Inflammatory macrophage (primary cell): ENCODE measurements at regions not wholly inside any gene's neighbourhood (a gene's known extent, or its start where the extent isn't known, plus 50 kb on each side); places are given as distances from the start of the nearest gene placed in this dataset.
A peak's percentile ranks its signal among the peaks of the same experiment; 100 is the strongest.

Experiments used
- DNase-seq, 2 donors: peaks; one replicate each; pipeline ENCODE4 v3.0.0-alpha.2; 2020 to 2022

DNA sequence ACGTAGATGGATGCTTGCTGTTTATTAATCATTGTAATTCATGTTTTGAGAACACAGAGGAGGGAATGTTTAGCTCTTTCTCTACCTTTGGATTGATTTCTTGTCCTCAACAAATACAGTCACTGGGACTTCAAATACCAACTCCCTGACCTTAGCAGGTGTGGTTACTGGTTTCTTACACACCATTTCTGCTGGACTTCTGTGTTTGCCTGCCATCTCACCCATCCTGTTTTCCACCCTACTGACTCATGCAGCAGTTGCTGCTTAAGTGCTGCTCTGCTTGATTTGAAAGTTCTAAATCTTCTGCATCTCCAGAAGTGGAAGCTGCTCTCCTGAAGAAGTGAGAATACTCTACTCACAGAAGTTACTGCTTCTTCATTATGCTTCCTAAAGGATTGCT lies 170.3 kb downstream of the ZPLD1 start:
- DNase-seq = no peak

DNA sequence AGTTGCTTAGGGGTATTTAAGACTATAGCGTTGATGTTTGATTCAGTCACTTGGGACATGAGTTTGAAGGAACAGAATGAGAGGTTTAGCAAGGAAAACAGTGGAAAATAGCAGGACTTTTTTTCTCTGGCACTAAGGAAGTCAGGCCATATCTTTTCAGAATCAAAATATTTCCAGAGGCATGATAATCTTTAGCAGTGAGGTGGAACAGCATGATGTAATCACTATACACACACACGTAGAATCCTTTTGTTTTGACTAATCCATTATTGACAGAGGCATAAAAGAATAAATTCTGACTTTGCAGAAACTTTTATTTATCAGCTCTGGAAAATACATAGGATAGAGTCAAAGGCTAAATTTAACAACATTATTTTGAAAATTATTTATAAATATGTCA lies 174.1 kb downstream of the ZPLD1 start:
- DNase-seq = no peak

DNA sequence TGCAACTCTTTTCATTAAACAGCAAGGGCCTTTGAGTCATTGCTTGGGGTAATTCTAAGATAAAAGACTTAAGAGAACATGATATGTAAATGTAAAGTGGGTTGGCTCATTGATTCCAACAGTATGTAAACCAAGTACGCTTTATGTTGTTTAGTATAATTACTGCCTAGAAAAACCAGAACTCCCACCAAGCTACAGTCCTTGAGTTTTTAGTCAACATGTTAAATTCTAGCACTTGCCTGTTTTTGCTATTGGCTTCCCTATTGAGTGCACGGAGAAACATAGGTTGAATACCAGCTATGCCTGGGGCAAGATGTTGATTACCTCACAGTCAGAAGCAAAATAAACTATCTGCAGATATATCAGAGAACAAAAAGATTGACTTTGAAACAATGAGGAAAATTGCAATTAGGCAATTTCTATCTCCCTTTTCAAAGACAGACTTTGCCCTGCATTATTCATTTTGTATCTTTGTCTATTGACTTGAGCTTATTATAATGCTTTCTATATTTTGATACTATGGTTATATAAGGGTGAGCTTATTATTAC lies 179.3 kb downstream of the ZPLD1 start:
- no peak for DNase-seq

DNA sequence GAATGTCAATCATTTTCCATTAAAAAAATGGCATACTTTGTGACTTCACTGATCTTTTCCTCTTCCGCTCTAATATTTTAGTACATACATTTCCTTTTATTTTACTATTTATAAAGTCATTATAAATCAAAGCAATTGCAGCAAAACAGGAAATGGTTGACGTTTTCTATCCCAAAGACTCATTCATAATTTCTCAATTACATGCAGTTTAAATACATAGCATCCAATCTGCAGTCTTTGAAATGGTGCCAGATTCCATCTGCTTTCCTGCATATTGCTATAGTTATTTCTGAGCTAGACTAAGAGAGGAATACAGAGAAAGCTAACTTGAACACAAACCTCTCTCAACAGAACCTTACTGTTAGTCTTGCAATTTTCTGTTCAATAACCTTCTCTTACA lies 179.8 kb downstream of the ZPLD1 start:
- DNase-seq = no peak

DNA sequence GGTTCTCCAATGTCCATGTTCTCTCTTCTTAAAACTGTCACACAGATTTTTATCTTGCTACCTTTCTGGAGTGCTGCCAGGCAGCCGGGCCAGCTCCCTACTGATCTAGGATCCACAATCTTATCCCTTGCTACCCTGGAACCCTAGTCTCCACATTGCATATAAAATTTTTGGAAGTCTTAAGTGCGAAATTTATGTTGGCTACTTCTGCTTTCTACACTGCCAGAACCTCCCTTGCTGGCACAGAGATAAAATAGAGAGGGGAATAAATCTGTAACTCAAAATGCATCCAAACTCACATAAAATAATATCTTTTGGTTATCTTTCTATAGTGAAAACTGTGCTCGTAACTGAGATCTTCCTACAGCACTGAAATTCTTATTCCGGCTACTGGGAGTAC lies 182.6 kb downstream of the ZPLD1 start:
- no peak for DNase-seq

DNA sequence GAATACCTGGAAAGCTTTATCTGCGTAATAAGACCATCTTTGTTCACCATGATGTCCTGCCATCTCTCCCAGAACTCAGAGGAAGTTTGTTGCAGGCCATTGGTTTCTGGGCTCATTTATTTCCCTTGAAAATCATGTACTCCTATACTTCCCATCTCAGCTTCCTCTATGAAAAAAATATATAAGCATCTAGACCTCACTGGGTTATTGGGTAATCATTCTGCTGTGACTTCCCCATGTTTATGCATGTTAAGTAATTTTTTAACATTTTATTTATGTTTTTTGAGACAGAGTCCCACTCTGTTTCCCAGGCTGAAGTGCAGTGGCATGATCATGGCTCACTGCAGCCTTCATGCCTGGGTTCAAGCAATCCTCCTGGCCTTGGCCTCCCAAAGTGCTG lies 184.5 kb downstream of the ZPLD1 start:
- peak; percentile 56 to 82 for DNase-seq

DNA sequence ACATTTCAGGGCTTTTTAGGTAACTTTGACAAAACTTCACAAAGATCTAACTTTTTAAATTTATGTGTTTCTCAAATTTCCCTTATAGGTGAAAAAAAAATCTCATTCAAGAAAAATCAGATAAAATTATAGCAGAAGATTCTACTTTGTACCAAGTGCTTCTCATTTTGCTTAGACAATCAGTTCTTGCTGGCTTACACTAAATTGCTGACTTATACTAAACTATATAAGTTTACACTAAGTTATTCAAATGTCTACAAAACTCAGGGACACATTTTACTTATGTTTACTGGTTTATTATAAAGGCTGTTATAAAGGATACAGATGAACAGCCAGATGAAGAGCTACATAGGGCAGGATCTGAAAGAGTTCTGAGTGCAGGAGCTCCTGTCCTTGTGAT lies 195.1 kb downstream of the ZPLD1 start:
- no peak for DNase-seq

DNA sequence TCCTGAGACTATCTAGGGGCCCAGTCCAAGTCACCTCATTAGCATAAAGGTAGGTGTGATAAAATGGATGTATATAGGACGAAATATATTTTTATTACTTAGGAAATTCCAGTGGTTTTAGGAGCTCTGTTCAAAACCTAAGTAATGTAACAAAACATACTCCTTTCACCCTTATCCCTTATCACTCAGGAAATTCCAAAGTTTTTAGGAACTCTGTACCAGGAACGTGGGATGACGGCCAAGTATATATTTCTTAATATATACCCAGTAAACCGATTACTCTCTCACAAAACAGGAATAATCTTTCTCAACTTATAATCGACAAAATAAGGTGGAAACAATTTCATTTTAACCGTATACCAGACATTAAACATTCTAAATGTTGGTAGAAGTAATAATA lies 195.7 kb downstream of the ZPLD1 start:
- DNase-seq = no peak

DNA sequence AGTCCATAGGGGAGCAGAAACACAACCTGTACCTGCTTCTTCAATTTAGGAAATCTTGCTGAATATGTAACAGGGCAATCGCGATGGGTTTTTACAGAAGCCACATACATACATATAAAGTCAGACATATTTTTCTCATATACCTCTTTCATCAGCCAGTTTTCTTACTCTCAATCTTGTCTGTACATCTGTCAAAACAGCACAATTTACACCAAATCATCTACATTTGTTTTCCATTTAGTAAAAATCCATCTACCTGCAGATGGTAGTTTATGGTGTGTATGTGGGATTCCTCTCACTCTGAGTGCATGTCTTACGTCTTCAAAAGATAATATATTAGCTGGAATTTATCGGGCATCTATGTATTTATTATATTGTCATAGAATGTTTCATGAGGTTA lies 208.7 kb downstream of the ZPLD1 start:
- DNase-seq = no peak

DNA sequence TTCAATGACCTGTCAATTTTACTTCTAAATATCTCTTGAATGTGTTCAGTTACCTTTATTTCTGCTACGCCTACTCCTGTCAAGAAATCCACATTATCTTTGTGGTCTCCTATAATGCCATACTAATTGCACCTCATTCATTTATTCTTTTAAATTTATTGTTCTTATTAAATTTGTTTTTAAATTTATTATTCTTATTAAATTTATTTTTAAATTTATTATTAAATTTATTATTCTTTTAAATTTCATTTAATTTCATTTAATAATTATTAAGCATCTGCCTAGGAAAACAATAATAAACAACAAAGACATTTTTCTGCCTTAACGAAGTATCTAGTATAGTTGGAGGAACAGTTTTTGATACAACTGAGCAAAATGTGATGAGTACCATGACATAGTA lies 211.7 kb downstream of the ZPLD1 start:
- DNase-seq = no peak

DNA sequence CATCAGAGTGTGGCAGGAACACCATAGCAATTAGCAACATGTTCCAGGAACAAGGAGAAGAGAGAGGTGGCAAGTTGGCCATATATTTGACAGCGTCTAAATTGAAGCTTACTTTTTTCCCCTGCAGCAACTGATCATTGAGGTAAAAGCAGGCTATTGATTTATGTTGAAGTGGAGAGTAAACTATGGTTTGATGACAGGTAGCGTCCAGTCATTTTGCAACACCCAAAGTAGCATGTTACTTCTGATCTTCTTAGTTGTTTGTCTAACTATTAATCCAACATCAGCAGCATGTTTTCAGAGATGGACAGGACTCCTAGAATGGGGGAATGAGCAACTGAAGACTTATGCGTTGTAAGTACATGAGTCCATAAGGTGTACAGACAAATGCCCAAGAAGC lies 225.8 kb downstream of the ZPLD1 start:
- DNase-seq = no peak

DNA sequence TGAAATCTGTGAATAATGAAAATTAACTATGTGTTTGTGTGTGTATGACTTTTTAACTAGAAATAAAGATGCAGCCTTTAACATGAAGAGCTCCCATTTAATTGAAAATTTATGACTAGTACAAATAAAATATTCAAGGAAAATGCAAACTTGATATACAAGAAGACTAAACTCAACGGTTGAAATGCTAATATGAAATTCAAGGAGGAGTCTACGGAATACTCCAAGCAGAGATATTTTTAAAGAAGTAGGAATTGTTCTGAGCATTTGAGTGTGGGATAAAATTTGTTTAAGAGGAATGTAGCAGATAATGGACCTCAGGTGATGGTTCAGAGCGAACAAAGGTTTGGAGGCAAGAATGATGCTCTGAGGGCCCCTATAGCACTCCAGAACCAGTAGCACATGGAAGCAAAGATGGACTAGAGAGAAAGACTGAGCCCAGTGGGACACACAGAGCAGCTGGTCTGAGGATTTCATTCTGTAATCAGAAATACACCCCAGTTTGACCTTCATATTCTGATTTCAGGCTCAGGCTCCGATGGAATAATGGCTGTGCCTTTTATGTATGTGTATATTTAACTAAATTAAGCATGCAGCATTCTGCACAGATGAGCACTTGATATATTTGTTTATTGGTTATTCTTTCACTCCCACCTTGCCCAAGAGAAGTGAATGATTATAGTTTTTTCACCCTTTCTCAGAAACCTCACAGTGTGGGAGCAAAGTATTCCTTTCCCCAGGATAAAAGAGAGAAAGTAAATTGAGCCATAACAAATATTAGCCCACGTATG lies 227.1 kb downstream of the ZPLD1 start:
- no peak for DNase-seq

DNA sequence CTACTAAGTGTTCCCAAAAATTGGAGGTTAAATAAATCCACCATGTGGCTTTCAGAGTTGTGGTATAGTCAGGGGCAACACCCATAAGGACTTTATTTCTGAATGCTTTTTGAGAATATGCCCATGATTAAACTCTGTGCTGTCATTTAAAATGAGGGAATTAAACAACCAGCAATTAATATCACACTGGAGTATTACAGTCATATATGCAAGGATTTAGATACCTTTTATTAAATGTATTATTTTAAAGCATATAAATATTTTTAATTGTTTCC lies 227.6 kb downstream of the ZPLD1 start:
- no peak for DNase-seq

DNA sequence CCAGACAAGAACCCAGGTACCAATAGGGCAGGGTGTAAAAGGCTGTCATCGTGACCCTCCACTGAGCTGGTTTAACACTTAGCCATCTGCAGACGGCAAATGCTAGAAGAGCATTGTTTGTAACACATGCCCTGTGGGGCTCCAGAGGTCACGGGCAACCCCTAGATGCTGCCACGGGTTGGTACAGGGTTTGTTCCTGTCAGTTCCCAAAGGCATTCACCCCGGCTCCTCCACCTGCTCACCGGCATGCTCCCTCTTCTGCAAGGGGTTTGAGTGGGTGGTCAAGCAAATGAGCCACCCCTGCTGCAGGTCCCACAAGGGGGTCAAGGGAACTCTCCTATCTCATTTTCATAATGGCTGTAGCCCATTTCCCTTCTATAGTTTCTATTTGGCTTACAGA lies 229.3 kb downstream of the ZPLD1 start:
- no peak for DNase-seq

DNA sequence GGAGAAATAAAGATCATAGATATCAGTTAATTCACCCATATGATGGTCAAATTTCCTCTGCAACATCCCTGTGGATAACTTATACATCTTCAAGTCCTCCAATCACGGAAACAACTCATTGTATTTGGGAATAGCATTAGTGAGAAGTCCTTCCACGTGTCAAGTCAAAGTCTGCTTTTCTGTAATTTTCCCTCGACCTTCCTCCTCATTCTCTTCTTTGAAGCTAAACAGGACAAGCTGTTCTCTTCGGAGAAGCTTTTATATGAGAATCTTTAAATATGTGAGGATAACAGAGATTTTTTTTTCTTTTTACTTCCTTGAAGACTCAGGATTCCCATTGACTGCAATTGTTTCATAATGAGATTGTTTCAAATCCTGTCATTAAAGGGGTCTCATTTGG lies 230.4 kb downstream of the ZPLD1 start:
- no peak for DNase-seq

DNA sequence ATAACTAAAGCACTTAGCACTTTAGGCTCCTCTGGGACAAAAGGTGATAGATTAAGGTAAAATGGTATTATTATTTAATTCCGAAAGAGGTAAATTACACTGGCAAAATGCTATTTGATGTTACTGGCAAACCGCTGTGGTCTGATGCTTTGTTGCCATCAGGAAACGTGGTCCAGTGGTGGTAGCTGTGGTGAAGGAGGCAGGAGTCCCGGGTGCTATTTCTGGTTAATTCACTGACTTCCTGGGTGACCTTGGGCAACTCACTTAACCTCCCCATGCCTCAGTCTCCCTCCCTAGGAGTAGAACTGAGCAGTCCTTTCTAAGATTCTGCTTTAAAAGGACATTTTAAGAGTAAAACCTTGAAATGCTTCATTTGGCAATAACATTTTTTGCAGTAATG lies 233.4 kb downstream of the ZPLD1 start:
- no peak for DNase-seq

DNA sequence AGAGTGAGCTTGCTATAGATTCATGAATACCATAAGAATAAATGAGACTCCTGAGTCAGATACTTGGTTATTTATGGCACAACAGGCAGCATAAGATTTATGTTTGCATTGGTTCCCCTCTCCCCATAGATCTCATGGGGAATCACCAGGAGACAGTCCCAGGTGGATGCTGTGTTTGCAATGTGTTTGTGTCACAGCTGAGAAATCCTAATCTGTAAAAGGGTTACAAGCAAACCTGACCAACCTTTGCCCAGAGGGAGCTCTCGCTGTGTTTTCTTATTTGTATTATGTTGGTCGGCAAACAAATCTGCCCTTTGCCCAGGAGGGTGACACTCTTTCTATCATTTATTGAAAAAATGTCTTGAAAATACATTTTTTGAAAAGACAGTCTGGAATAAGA lies 236.2 kb downstream of the ZPLD1 start:
- no peak for DNase-seq

DNA sequence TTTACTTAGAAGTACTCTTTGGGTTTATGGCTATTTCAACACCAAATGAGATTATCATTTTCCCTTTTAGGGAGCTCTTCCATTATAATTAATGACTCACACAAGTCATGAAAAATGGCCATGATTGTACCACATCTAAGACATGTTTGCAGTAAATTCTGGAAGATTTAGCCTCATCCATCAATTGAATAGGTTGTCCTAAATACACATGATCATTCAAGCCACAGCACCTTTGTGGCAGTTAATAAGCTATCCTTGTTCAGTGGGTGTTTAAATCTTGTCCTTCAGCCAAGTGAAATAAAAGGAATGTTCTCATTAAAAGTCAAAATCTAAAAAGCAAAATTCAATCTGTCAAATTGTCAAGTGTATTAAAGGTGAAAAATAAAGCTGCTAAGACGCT lies 237.5 kb downstream of the ZPLD1 start:
- no peak for DNase-seq

DNA sequence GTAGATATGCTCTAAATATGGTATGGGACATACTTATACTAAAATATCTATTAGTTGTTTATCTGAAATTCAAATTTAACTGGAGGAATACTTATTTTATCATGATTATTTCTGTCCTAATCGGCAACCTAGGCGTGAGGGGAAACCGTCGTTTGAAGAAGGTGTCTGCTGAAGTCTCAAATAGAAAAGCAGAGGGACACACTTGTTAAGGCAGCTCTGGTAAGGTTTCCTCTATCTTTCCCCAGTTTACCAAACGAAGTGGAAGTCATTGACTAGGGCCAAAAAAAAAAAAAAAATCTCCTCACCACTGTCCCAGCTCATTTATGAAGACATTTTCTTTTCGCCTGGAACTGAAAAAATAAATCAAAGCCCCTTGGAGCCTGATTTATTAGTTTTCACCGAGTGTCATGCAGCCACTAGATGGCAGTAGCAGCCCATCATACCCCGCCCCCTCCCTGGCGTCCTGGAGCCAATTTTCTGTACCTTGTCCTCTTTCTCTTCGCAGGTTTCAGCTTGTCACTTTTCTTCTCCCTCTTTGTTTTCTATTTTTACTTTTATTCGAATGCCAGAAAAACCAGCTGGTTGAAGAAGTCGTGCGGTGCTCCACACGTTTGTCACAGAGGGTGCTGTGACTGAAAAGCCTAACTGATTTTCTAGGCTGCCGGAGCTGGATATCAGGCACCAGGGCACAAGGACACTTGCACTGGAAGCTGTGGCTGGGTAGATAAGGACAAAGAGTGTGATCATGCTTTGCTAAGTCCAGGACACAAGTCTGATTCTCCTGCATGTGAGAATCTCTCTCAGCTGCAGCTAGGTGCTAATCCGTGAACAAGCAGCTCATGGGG lies 238.7 kb downstream of the ZPLD1 start:
- DNase-seq = peak; percentile 36 to 45

DNA sequence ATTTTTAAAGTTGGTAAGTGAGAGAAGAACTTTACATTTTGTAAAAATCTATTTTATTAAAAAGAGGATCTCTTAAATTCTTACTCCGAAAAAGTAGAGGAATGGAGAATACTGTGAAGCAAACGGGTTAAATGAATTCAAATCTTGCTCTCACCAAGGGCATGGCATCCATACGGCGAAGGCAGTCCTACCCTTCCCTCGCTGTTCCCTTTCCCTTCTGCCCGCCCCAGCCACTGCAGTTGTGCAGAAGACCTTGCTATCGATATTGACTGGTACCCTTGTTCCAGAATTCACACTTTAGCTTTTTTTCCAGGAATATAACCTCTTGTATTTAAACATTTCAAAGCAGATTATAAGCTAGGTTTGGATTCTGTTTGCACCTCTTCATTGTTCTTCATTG lies 239.5 kb downstream of the ZPLD1 start:
- no peak for DNase-seq

DNA sequence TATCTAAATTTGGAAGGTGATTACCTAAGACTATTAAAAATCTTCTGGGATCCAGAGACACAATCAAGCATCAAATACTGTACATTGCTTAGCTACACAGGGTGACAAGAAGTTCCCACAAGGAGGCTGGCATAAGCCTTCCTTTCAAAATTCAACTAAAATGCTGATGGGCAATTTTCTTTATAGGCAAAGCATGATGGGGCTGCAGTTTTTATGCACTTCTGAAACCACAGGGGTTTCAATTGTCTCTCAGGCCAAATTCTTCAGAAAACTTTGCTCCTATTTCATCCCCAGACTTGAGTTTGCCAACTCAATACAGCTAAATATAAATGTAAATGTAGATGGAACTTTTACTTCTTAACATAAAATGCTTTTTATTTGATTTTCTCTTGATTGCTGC lies 241.6 kb downstream of the ZPLD1 start:
- no peak for DNase-seq

DNA sequence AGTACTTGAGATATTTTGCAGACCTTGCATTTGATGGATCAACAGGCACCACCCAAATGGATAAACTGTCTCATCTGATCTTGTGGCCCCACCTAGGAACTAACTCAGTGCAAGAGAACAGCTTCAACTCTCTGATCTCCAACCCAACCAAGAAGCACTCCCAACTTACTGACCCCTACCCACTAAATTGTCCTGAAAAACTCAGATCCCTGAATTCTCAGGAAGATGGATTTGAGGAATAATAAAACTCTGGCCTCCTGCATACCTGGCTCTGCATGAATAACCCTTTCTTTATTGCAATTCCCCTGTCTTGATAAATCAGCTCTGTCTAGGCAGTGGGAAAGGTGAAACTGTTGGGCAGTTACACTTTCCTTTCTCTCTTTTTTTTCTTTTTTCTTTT lies 247.9 kb downstream of the ZPLD1 start:
- no peak for DNase-seq

DNA sequence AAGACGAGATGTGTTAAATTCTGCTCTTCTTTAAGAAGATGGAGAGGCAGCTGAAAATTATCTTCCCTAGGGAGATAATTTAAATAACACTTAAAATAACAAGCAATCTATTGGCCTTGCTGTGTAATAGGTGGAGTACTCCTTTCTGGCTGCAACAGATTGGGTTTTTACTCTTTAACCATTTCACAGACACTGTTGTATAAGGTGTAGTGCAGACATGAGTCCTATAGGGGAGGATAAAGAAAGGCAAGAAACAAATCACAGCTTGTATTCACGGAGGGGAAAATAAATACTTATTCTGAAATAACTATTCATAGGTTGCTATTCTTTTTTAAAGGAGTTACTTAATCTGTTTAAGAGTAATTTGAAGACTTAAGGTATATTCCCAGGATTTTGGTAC lies 252.0 kb downstream of the ZPLD1 start:
- no peak for DNase-seq

DNA sequence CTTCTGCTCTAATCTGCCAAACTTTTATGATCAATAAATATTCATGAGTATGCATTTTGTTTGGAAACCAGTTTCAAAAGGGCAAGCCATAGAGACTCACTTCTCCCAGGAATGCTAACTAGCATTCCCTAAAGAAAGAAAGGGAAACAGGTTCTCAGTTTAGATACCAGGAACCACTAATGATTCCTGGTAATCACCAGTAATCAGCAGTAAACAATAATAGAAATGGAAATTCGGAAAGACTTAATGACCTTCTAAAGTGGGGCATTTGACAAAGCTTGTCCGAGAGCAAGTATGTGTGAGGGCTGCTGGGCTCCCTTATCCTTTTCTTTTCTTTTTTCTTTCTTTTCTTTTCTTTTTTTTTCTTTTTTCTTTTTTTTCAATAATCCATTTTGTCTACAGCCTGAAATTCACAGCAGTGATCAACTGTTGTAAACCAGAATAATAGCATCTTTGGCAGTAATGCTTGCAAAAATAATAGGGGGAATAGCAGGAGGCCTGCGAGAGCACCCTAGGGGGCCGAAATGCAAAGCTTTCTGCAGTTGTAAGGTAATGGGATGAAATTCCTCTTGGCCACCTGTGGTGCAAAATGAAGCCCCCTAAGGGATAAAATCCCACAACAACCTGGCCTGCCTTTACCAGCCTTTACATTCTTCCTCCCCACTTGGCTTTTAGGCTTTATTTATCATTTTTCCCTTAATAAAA lies 253.2 kb downstream of the ZPLD1 start:
- no peak for DNase-seq
